Activated B cell treated with CpG ODN at 0.5 μM for 24 hours (primary cell): ENCODE measurements at regions not wholly inside any gene's neighbourhood (a gene's known extent, or its start where the extent isn't known, plus 50 kb on each side); places are given as distances from the start of the nearest gene placed in this dataset.

ENCODE experiments used
- ATAC-seq: fragments of 200-7000 bp; cut with Tn5 transposase; one replicate; pipeline ENCODE4 v1.10.0; 2021; ENCODE audit warnings: low read depth, mild to moderate bottlenecking, moderate library complexity
- CTCF ChIA-PET: fragments of 350-600 bp; sonication (Branson Sonifier 250); formaldehyde crosslinking; loops from one replicate; lab custom pipeline; 2021; ENCODE audit warnings: antibody characterized with exemption; lab: Charles Lee
- POLR2A ChIA-PET: fragments of 350-600 bp; sonication (Branson Sonifier 250); formaldehyde crosslinking; loops from one replicate; lab custom pipeline; 2021; ENCODE audit warnings: antibody characterized with exemption; lab: Charles Lee
- DNase-seq: peaks from one replicate; pipeline ENCODE4 v3.0.0; 2022
- H3K27ac Mint-ChIP-seq: one replicate; pipeline ENCODE4 v1.8.0; 2020; ENCODE audit warnings: mixed read lengths
- H3K27me3 Mint-ChIP-seq: one replicate; pipeline ENCODE4 v1.8.0; 2021; ENCODE audit warnings: mixed read lengths
- H3K36me3 Mint-ChIP-seq: one replicate; pipeline ENCODE4 v1.8.0; 2021; ENCODE audit warnings: low read depth, mixed read lengths
- H3K4me1 Mint-ChIP-seq: one replicate; pipeline ENCODE4 v1.8.0; 2021; ENCODE audit warnings: mixed read lengths
- H3K4me3 Mint-ChIP-seq: one replicate; pipeline ENCODE4 v1.8.0; 2020; ENCODE audit warnings: mild to moderate bottlenecking, mixed read lengths
- H3K9me3 Mint-ChIP-seq: one replicate; pipeline ENCODE4 v1.8.0; 2020; ENCODE audit warnings: mixed read lengths
- intact Hi-C: fragments of 100-400 bp; cut with micrococcal nuclease; formaldehyde crosslinking; loops from one replicate; pipeline ENCODE4 v1.15.1; 2024
- TF ChIP-seq, protein P1 (sequence below): fragments of 200-600 bp; IDR thresholded peaks from one replicate; pipeline ENCODE4 v1.8.0; 2022; ENCODE audit warnings: antibody characterized with exemption, mild to moderate bottlenecking

GRCh38 chr6:78808356-78808891, 58.9 kb upstream of the IRAK1BP1 start:
- intact Hi-C loops = no loop called here
- H3K4me3 Mint-ChIP-seq = no peak overlapping the region

GRCh38 chr6:78808933-78809332, 58.4 kb upstream of the IRAK1BP1 start:
- DNase-seq (no peak), ATAC-seq (no peak)
- Mint-ChIP-seq H3K4me1 (no peaks in the 10 kb centered on the region), H3K27ac (no peak overlapping the region), H3K9me3 (peaks cover 3% of the 10 kb centered on the region), H3K36me3 (no peaks in the 10 kb centered on the region), H3K27me3 (peaks cover 6% of the 10 kb centered on the region), H3K4me3 (no peak overlapping the region)
- TF ChIP-seq, protein P1, sequence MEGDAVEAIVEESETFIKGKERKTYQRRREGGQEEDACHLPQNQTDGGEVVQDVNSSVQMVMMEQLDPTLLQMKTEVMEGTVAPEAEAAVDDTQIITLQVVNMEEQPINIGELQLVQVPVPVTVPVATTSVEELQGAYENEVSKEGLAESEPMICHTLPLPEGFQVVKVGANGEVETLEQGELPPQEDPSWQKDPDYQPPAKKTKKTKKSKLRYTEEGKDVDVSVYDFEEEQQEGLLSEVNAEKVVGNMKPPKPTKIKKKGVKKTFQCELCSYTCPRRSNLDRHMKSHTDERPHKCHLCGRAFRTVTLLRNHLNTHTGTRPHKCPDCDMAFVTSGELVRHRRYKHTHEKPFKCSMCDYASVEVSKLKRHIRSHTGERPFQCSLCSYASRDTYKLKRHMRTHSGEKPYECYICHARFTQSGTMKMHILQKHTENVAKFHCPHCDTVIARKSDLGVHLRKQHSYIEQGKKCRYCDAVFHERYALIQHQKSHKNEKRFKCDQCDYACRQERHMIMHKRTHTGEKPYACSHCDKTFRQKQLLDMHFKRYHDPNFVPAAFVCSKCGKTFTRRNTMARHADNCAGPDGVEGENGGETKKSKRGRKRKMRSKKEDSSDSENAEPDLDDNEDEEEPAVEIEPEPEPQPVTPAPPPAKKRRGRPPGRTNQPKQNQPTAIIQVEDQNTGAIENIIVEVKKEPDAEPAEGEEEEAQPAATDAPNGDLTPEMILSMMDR = no peak
- ChIA-PET POLR2A (no interaction called here), CTCF (no interaction called here)
- intact Hi-C loops = no loop called here

More at GRCh38 chr6:78808356-78808891, 58.9 kb upstream of the IRAK1BP1 start:
- Mint-ChIP-seq H3K4me1 (no peaks in the 10 kb centered on the region), H3K9me3 (peaks cover 3% of the 10 kb centered on the region), H3K27ac (no peak overlapping the region), H3K36me3 (no peaks in the 10 kb centered on the region), H3K27me3 (peaks cover 6% of the 10 kb centered on the region)
- DNase-seq (no peak), ATAC-seq (no peak)
- CTCF ChIA-PET = no interaction called here
- TF ChIP-seq, protein P1 = no peak
- POLR2A ChIA-PET = no interaction called here

GRCh38 chr6:78810146-78810545, 57.2 kb upstream of the IRAK1BP1 start:
- Mint-ChIP-seq H3K27ac (no peak overlapping the region), H3K36me3 (no peaks in the 10 kb centered on the region), H3K9me3 (peaks cover 3% of the 10 kb centered on the region), H3K4me3 (no peak overlapping the region), H3K4me1 (no peaks in the 10 kb centered on the region), H3K27me3 (peaks cover 6% of the 10 kb centered on the region)
- ChIA-PET CTCF (no interaction called here), POLR2A (no interaction called here)
- TF ChIP-seq, protein P1 = no peak
- ATAC-seq (no peak), DNase-seq (no peak)
- intact Hi-C loops = no loop called here

- POLR2A ChIA-PET = no interaction called here
- H3K4me3 Mint-ChIP-seq = no peak overlapping the region
- H3K4me1 Mint-ChIP-seq = no peaks in the 10 kb centered on the region
- CTCF ChIA-PET = no interaction called here
- no peak overlapping the region for H3K27ac Mint-ChIP-seq
- H3K27me3 Mint-ChIP-seq = peaks cover 6% of the 10 kb centered on the region
- no peaks in the 10 kb centered on the region for H3K36me3 Mint-ChIP-seq
- ATAC-seq (no peak), DNase-seq (no peak)
- intact Hi-C loops = no loop called here
- peaks cover 5% of the 10 kb centered on the region for H3K9me3 Mint-ChIP-seq
- TF ChIP-seq, protein P1 = no peak
Observed at GRCh38 chr6:78810698-78811097, 56.7 kb upstream of the IRAK1BP1 start.
